GM10266 (cell line): ENCODE measurements at regions not wholly inside any gene's neighbourhood (a gene's known extent, or its start where the extent isn't known, plus 50 kb on each side); places are given as distances from the start of the nearest gene placed in this dataset.
A peak's percentile ranks its signal among the peaks of the same experiment; 100 is the strongest.
"Not testable (repeated sequence)": the region's sequence is repeated elsewhere in the genome, so short reads cannot be mapped to it uniquely, and the experiment has no call there.

Experiments used
- DNase-seq: peaks from one replicate; pipeline ENCODE4 v3.0.0; 2012; ENCODE audit errors: extremely low spot score
- TF ChIP-seq, protein P1 (sequence below): IDR thresholded peaks from 2 replicates; pipeline ENCODE4 v1.5.1; 2012; ENCODE audit warnings: mild to moderate bottlenecking, low read depth; ENCODE audit not compliant: control insufficient read depth, insufficient read depth; ENCODE audit errors: missing control alignments

DNA sequence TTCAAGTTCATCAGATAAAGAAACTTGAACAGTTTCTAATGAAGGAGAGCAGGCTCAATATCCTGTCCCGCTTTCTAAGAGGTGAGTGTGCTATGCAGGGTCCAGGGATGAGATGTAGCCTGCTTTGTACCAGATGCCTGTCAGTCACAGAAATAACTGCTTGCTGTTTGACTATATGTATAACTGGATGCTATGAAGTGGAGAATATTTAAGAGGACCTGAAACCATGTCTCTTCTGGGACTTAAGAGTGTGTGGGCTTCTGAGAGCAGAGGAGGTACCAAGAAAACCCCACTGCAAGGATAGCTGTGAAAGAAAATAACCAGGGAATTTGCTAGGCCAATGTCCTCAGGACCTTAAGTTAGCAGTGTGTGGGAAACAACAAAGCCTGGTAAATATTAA, 246.3 kb upstream of the RFC3 start:
- TF ChIP-seq, protein P1, sequence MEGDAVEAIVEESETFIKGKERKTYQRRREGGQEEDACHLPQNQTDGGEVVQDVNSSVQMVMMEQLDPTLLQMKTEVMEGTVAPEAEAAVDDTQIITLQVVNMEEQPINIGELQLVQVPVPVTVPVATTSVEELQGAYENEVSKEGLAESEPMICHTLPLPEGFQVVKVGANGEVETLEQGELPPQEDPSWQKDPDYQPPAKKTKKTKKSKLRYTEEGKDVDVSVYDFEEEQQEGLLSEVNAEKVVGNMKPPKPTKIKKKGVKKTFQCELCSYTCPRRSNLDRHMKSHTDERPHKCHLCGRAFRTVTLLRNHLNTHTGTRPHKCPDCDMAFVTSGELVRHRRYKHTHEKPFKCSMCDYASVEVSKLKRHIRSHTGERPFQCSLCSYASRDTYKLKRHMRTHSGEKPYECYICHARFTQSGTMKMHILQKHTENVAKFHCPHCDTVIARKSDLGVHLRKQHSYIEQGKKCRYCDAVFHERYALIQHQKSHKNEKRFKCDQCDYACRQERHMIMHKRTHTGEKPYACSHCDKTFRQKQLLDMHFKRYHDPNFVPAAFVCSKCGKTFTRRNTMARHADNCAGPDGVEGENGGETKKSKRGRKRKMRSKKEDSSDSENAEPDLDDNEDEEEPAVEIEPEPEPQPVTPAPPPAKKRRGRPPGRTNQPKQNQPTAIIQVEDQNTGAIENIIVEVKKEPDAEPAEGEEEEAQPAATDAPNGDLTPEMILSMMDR, result no peak
- peak; percentile 6 for DNase-seq

DNA sequence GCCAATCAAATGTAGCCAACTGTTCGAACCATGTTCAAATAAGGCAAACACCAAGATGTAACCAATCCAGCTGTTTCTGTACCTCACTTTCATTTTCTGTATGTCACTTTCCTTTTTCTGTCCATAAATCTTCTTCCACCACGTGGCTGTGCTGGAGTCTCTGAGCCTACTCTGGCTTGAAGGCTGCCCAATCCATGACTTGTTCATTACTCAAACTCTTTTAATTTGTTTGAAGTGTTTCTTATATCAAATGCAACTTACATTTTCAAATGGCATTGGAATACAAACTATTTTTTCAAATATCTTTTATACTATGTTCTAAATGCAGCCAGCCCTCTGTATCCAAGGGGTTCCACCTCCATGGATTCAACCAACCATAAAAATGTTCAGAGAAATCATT, 245.6 kb upstream of the RFC3 start:
- DNase-seq, result not testable (repeated sequence)

DNA sequence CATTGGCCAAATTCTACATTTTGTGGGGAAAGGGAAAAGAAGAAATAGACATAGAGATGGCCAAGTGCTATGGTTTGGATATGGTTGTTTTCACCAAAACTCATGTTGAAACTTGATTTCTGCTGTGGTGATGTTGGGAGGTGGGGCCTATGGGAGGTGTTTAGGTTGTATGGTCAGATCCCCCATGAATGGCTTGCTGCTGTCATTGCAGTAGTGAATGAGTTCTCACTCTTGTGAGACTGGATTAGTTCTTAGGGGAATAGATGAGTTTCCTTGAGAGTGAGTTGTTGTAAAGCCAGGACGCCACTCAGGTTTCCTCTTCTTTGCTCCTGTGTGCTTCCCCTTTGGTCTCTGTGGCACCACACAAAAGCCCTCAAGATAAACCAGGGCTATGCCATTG, 242.6 kb upstream of the RFC3 start:
- TF ChIP-seq, protein P1, result no peak

DNA sequence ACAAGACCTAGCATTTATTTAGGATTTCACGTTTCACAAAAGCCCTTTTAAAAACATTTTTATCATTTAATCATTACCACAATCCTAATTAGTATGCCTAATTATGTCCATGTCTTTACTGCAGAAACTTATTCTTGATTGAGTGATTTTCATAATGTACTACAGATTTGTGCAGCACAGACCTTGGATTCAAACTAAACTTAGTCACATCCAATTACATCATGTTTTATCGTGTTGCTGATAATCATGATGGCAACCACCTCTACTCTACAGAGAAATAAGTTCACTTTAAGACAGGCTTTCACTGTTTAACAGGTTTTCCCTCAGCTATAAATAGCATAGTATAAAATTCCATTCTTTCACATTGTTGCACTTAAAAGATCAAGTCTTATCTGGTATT, 240.9 kb upstream of the RFC3 start:
- TF ChIP-seq, protein P1, result no peak

More for the DNA sequence above, 242.6 kb upstream of the RFC3 start:
- no peak for DNase-seq

DNA sequence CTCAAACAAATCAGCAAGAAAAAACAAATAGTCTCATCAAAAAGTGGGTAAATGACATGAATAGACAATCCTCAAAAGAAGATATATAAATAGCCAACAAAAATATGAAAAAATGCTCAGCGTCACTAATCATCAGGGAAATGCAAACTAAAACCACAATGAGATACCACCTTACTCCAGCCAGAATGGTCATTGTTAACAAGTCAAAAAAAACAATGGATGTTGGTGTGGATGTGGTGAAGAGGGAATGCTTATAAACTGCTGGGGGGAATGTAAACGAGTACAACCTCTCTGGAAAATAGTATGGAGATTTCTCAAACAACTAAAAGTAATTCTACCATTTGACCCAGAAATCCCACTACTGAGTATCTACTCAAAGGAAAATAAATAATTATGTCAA, 239.2 kb upstream of the RFC3 start:
- TF ChIP-seq, protein P1, result no peak
- no peak for DNase-seq

More for the DNA sequence above, 240.9 kb upstream of the RFC3 start:
- no peak for DNase-seq

DNA sequence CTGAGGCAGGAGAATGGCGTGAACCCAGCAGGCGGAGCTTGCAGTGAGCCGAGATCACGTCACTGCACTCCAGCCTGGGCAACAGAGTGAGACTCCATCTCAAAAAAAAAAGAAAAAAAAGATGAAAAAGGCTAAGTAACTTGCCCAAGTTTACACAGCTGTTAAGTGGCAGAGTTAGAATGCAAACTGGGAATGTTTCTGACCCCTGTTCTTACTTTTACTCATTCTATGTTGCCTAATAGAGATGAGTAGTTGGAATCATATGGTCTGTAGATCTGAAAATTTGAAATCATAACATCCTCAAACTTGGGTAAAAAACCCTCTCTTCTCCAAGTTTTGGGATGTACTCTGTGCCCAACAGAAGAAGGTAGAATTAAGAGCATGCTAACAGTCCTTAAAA, 235.8 kb upstream of the RFC3 start:
- TF ChIP-seq, protein P1, result no peak
- DNase-seq, result no peak

DNA sequence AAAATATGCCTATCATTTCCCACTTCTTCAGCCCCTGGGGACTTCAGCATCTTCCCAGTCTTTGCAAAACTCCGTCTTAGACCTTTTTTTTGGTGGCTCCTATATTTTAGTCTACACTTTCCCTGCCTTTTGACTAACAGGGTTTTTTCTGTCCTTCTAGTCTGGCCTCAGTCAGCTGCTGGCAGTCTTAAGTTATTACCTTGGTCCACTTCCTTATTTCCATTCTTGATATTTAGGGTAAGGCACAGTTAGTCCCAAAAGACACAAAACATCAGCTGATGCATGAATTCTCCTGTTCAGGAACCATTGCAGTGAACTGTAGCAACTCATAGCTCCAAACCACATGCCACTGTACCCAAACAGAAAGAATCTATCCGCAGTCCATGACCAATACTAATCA, 234.6 kb upstream of the RFC3 start:
- TF ChIP-seq, protein P1, result no peak
- no peak for DNase-seq

DNA sequence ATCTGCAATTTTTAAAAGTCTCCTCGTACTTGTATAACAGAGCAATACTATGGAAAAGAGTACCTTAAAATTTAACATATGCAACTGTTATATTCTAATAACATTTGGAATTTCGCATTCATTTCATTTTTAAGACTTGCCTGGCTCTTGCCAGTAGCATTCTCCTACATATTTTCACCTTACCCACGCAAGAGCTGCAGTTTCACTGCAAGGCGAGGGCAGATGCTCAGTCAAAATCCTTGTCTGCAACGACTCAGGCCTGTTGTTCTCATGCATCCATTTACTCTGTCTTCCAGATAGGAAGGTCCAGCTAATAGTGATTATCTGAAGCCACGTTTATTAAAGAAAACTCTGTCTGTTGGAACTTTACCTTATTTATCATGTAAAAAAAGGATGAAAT, 227.0 kb upstream of the RFC3 start:
- TF ChIP-seq, protein P1, result no peak

More for the DNA sequence above, 227.0 kb upstream of the RFC3 start:
- DNase-seq, result no peak
